Stimulated activated naive CD8-positive, alpha-beta T cell treated with anti-CD3 and anti-CD28 coated beads, Interleukin-15, Interleukin-2, amounts not matched to agents 100 ng/mL and 50 ng/mL, for 24 hours (primary cell): ENCODE measurements at regions not wholly inside any gene's neighbourhood (a gene's known extent, or its start where the extent isn't known, plus 50 kb on each side); places are given as distances from the start of the nearest gene placed in this dataset.

Experiments used
- H3K27ac Mint-ChIP-seq: one replicate; pipeline ENCODE4 v1.8.0; 2021; ENCODE audit warnings: mild to moderate bottlenecking, mixed read lengths
- H3K27me3 Mint-ChIP-seq: one replicate; pipeline ENCODE4 v1.8.0; 2021; ENCODE audit warnings: mixed read lengths
- H3K36me3 Mint-ChIP-seq: one replicate; pipeline ENCODE4 v1.8.0; 2021; ENCODE audit warnings: low read depth, mixed read lengths
- H3K4me1 Mint-ChIP-seq: one replicate; pipeline ENCODE4 v1.8.0; 2021; ENCODE audit warnings: low read depth, mixed read lengths
- H3K4me3 Mint-ChIP-seq: one replicate; pipeline ENCODE4 v1.8.0; 2021; ENCODE audit warnings: mild to moderate bottlenecking, mixed read lengths
- H3K9me3 Mint-ChIP-seq: one replicate; pipeline ENCODE4 v1.8.0; 2021; ENCODE audit warnings: mixed read lengths

- H3K27ac Mint-ChIP-seq: no peak overlapping the region
- H3K4me3 Mint-ChIP-seq: no peak overlapping the region
- H3K27me3 Mint-ChIP-seq: peaks cover 23% of the 10 kb centered on the region
- H3K9me3 Mint-ChIP-seq: peaks cover 21% of the 10 kb centered on the region
- H3K36me3 Mint-ChIP-seq: peaks cover 14% of the 10 kb centered on the region
- H3K4me1 Mint-ChIP-seq: no peaks in the 10 kb centered on the region
Measured at GRCh38 chr2:239715202-239715601, 309.9 kb downstream of the NDUFA10 start.

- Mint-ChIP-seq H3K4me1 (no peaks in the 10 kb centered on the region), H3K27me3 (peaks cover 29% of the 10 kb centered on the region), H3K36me3 (peaks cover 14% of the 10 kb centered on the region), H3K9me3 (peaks cover 21% of the 10 kb centered on the region), H3K27ac (no peak overlapping the region), H3K4me3 (no peak overlapping the region)
Measured at GRCh38 chr2:239714116-239714515, 311.0 kb downstream of the NDUFA10 start.

GRCh38 chr2:239712755-239713154 is 311.9 kb upstream of the HDAC4 start:
- Mint-ChIP-seq H3K36me3 (peaks cover 14% of the 10 kb centered on the region), H3K27me3 (peaks cover 32% of the 10 kb centered on the region), H3K9me3 (peaks cover 21% of the 10 kb centered on the region), H3K4me1 (no peaks in the 10 kb centered on the region), H3K27ac (no peak overlapping the region), H3K4me3 (no peak overlapping the region)

DNA sequence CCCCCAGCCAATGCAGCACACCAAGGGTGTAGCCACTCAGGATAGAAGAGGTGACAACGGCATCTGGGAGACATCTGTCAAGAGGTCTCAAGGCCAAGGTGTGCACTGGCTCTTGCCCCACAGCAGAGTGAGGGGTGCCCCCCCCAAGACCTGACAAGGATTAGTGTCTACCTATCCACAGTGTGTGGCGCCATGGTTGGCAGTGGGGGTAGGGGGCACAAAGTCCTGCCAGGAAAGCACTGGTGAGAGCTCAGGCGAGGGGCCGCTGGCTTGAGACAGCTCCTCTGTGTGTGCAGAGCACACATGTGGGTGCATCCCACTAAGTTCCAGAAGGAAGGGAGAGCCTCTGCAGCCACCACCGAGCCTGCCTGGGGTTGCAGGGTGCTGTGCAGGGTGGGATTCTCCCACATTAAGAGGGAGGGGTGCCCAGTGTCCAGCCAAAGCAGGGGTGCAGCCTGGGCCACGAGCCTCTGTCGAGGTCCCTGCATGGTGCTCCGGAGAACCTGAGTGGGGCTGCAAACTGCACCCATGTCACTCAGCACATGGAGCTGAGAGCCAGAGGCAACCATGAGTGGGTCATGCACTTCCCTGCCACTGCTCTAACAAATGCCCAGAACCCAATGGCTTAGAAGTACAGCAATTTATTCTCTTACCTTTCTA is 311.2 kb upstream of the HDAC4 start:
- Mint-ChIP-seq H3K36me3 (peaks cover 14% of the 10 kb centered on the region), H3K27me3 (peaks cover 32% of the 10 kb centered on the region), H3K4me3 (no peak overlapping the region), H3K27ac (no peak overlapping the region), H3K9me3 (peaks cover 21% of the 10 kb centered on the region), H3K4me1 (no peaks in the 10 kb centered on the region)

DNA sequence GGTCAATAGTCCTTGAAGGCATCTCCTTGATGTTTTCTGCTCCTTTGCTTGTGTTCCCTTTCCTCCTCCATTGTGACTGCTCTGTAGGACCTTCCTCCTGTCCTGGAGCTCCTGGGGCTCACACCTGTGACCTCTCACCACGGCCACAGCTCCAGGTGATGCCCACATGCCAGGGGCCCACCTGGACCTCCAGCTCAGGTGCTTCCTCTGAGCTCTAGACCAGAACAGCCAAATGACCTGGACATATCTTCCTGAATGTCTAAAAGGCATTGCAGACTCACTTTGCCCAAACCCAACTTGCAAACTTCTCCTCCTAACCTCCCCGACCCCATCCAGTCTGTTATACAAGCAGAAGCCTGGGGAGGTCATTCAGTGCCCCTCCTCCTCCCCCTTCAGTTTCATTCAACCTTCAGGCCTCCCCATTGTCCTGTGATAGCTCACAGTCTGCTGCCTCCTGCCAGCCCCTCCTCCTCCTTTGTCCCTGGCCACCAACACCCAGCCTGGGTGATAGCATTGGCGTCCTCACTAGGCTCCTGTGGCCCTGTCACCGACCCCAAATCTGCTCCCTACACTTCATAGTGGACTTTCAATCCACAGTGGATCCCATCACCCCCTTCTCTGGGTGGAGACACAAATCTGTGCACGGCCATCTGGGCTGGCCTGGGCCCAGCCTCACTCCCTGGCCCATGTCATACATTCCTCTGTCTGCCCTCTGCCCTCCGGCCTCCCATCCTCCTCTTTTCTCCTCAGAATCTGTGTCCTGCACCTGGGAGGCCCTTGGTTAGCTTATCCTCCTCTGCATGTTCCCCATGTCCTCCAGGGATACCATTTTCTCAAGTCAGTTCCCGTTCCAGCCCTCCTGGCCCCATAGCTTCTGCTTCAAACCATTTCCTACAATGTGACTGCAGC is 310.4 kb upstream of the HDAC4 start:
- Mint-ChIP-seq H3K27me3 (peaks cover 32% of the 10 kb centered on the region), H3K36me3 (peaks cover 14% of the 10 kb centered on the region), H3K4me1 (no peaks in the 10 kb centered on the region), H3K9me3 (peaks cover 21% of the 10 kb centered on the region), H3K27ac (no peak overlapping the region), H3K4me3 (no peak overlapping the region)

GRCh38 chr2:239706367-239706766 is 305.5 kb upstream of the HDAC4 start:
- peaks cover 24% of the 10 kb centered on the region for H3K27me3 Mint-ChIP-seq
- H3K9me3 Mint-ChIP-seq: no peaks in the 10 kb centered on the region
- H3K4me3 Mint-ChIP-seq: no peak overlapping the region
- H3K36me3 Mint-ChIP-seq: no peaks in the 10 kb centered on the region
- no peaks in the 10 kb centered on the region for H3K4me1 Mint-ChIP-seq
- no peak overlapping the region for H3K27ac Mint-ChIP-seq

DNA sequence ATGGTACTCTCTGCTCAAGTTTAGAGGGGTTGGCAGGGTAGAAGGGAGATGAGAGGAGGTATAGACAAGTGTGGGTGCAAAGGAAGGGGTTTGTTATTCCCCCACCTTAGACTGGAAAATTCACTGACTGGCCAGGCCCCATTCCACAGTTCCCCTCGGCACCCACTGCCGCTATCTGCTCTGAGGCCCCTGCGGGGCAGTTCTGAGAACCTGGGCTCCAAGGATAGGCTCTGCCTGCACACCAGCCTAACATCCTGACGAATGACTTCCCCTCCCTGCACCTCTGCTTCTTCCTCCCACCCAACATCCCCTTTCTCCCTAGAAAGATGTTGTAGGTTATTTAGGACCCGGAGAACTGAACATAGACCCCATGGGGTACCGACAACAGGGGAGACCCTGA is 303.9 kb upstream of the HDAC4 start:
- Mint-ChIP-seq H3K36me3 (no peaks in the 10 kb centered on the region), H3K9me3 (no peaks in the 10 kb centered on the region), H3K27me3 (peaks cover 19% of the 10 kb centered on the region), H3K27ac (no peak overlapping the region), H3K4me3 (no peak overlapping the region), H3K4me1 (no peaks in the 10 kb centered on the region)

DNA sequence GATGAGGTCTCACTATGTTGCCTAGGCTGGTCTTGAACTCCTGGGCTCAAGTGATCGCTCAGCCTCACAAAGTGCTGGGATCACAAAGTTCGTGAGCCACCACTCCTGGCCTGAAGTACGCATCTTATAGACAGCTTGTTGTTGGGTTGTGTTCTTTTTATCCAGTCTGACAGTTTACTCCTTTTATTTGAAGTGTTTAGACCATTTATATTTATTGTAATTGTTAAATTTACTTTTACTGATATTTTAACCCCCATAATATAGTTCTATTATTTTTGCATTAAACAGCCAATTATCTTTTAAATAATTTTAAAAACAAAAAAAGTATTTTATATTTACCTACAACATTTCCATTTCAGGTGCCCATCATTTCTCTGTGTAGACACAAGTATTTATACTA is 303.0 kb upstream of the HDAC4 start:
- H3K4me3 Mint-ChIP-seq: no peak overlapping the region
- H3K27ac Mint-ChIP-seq: no peak overlapping the region
- H3K9me3 Mint-ChIP-seq: no peaks in the 10 kb centered on the region
- peaks cover 11% of the 10 kb centered on the region for H3K27me3 Mint-ChIP-seq
- H3K4me1 Mint-ChIP-seq: no peaks in the 10 kb centered on the region
- no peaks in the 10 kb centered on the region for H3K36me3 Mint-ChIP-seq

DNA sequence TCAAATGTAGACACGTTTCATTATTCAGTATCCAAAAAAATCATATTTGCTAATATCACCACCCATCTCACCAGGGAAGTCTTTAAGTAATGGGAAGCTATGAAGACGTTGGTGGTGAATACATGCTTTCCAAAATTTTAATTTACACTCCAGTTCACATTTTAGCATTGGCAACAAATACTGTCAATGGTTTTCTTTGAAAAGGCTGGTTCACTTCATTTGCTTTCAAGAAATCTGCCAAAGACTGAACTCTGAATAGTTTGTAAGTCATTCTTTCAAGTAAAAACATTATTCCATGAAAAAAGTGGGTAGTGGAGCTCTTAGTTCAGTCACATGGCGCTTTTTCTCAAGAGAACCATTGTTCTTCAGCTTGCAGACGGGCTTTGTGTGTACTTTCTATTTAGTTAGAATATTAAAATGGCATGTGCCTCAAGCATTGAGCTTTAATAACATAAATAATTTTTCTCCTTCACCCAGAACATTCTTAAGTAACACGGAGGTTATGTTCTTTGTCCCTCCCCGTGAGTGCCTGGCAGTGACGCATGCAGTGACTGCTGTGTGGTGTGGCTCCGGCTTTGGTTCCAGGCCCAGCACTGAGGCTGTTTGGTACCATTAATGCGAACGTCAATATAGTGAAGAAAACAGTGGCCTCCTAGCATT is 300.0 kb upstream of the HDAC4 start:
- H3K4me3 Mint-ChIP-seq: no peak overlapping the region
- H3K36me3 Mint-ChIP-seq: no peaks in the 10 kb centered on the region
- H3K27ac Mint-ChIP-seq: no peak overlapping the region
- no peaks in the 10 kb centered on the region for H3K4me1 Mint-ChIP-seq
- H3K9me3 Mint-ChIP-seq: no peaks in the 10 kb centered on the region
- H3K27me3 Mint-ChIP-seq: peaks cover 7% of the 10 kb centered on the region

- H3K27ac Mint-ChIP-seq: no peak overlapping the region
- H3K27me3 Mint-ChIP-seq: no peaks in the 10 kb centered on the region
- no peak overlapping the region for H3K4me3 Mint-ChIP-seq
- H3K4me1 Mint-ChIP-seq: no peaks in the 10 kb centered on the region
- H3K9me3 Mint-ChIP-seq: no peaks in the 10 kb centered on the region
- no peaks in the 10 kb centered on the region for H3K36me3 Mint-ChIP-seq
Measured at GRCh38 chr2:239697399-239698164, 296.8 kb upstream of the HDAC4 start.

- Mint-ChIP-seq H3K27me3 (no peaks in the 10 kb centered on the region), H3K4me3 (no peak overlapping the region), H3K9me3 (no peaks in the 10 kb centered on the region), H3K4me1 (no peaks in the 10 kb centered on the region), H3K27ac (no peak overlapping the region), H3K36me3 (no peaks in the 10 kb centered on the region)
Measured at GRCh38 chr2:239696559-239697207, 295.9 kb upstream of the HDAC4 start.

DNA sequence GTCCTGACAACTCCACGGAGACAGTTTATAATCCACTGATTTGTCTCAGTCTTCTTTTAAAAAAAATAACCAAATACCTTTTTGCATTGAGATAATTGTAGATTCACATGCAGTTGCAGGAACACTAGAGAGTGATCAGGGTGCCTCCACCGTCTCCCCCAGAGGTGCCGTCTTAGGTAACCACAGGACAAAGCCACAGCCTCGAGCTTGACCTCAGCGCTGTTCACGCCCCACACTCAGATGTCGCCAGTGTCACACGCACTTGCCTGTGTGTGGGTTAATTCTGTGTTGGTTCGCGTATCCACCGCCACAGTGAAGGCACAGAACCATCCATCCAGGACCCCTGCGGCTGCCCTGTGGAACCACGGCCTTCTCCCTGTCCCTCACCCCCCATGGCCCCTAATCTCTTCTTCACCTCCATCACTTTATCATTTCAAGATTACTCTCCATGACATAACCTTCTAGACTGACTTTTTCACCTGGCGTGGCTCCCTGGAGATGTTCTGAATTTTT is 295.0 kb upstream of the HDAC4 start:
- H3K4me1 Mint-ChIP-seq: no peaks in the 10 kb centered on the region
- no peak overlapping the region for H3K4me3 Mint-ChIP-seq
- no peak overlapping the region for H3K27ac Mint-ChIP-seq
- no peaks in the 10 kb centered on the region for H3K9me3 Mint-ChIP-seq
- H3K36me3 Mint-ChIP-seq: no peaks in the 10 kb centered on the region
- H3K27me3 Mint-ChIP-seq: no peaks in the 10 kb centered on the region

DNA sequence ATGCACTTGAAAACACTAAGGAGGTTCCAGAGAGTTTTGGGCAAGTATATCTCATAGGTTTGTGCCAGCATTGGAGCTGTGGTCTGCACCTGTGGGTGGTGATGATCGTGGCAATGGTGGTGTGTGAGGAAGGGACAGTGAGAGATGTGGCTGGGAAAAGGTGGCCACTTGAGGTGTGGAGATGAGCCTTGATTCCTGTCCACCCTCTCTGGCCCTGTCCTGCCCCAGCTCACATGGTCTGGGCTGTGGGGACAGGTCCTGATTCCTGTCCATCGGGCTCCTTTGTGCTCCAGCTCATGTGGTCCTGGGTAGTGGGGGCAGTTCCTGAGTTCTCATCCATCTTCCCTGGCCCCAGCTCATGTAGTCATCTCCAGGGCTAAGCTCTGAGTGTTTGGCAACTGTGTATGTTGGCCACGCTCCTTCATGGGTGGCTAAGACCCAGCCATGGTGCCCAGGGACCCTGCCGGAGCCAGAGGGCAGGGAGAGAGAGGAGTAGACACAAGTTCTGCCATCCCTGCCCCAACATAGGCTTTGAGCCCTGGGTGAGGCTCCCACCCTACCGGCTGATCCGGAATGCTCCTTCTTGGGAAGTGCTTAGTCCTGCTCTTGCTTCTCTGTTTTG is 294.4 kb upstream of the HDAC4 start:
- Mint-ChIP-seq H3K9me3 (no peaks in the 10 kb centered on the region), H3K36me3 (no peaks in the 10 kb centered on the region), H3K4me3 (no peak overlapping the region), H3K27ac (no peak overlapping the region), H3K27me3 (no peaks in the 10 kb centered on the region), H3K4me1 (no peaks in the 10 kb centered on the region)

DNA sequence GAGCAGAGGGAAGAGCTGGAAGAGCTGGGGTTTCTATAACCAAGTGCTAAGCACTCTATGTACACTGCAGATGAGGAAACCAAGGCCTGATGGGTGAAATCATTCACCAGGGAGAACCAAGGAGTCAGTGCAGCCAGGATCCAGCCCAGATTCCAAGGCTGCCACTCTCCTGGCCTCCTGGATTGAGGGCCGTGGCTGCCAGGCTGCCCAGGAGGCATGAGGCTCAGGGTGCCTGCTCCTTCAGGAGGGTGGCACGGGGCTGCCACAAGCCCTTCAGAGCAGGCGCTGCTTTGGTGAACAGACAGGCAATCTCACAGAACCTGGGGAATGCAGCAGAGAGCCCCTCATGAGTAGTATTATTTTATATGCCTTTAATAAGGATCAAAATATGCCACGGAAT is 293.7 kb upstream of the HDAC4 start:
- no peaks in the 10 kb centered on the region for H3K36me3 Mint-ChIP-seq
- no peak overlapping the region for H3K27ac Mint-ChIP-seq
- H3K4me3 Mint-ChIP-seq: no peak overlapping the region
- no peaks in the 10 kb centered on the region for H3K9me3 Mint-ChIP-seq
- no peaks in the 10 kb centered on the region for H3K27me3 Mint-ChIP-seq
- H3K4me1 Mint-ChIP-seq: no peaks in the 10 kb centered on the region
